GM21390 (cell line): ENCODE measurements at regions not wholly inside any gene's neighbourhood (a gene's known extent, or its start where the extent isn't known, plus 50 kb on each side); places are given as distances from the start of the nearest gene placed in this dataset.
"Not testable (repeated sequence)": the region's sequence is repeated elsewhere in the genome, so short reads cannot be mapped to it uniquely, and the experiment has no call there.

ENCODE experiments used
- ATAC-seq: cut with Tn5 transposase; IDR thresholded peaks from one replicate; pipeline ENCODE4 v1.9.1; 2021; ENCODE audit not compliant: unreplicated experiment

DNA sequence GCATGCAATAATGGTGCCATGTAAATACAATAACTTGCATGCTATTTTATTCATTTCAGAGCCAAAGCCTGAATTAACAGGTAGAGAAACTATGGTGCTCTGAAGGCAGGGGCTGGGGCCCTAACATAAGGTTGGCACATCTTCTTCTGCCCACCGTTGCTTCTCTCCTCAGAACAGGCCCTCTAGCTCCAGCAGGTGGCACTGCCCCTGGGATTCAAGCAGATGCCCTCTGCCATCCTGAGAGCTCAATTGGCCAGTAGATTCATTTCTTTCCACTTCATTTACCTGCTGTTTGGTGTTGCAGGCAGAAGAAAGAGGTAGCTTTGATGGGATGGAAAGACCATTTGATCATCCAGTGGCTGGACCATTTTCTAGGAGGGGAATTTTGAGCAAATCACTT lies 130.5 kb downstream of the FOXB1 start:
- no peak for ATAC-seq

DNA sequence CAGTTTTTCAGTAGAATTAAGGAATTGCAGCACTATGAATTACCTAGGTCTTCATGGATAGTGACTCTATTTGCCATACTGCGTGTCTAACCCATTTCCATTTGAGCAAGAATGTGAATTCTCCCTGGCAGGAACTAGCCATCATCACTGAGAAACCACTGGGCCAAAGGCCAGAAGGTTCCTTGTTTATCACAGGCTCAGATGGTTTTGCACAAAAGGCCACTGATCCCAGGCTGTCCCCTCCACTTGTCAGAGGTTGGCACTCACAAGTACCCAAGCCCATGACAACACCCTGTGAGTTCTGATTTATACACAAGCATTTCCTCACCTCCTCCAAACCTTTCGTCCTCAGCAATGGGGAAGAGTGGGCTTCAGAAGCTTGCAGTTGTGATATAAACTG lies 131.8 kb downstream of the FOXB1 start:
- ATAC-seq = no peak

DNA sequence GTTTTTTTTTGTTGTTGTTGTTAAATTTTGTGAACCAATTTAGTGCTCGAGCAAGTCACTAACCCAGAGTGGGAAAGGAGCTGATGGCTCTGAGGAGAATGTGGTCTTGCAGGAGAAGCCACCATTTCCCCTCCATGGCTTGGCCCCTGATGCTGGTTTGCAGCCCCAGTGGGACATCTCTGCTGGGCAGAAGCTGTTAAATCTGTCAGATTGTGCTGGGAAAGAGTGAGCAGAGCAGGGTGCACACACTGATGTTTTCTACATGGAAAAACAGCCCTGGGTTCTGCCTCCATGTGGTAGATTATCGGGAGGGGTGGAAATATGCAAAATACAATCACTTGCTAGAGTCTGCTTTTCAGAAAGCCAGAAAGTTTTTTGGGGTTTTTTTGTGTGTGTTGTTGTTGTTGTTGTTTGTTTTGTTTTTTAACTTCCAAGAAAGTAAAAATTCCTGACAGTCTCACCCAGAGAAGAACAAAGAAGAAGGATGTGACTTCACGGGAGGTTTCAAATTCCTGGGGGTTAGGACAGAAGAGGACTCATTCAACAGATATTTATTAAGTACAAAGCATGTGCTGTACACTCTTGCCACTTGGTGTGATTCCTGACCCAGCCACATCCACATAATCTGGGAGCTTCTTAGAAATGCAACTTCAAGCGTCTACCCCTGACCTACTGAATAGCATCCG lies 133.7 kb downstream of the FOXB1 start:
- no peak for ATAC-seq

DNA sequence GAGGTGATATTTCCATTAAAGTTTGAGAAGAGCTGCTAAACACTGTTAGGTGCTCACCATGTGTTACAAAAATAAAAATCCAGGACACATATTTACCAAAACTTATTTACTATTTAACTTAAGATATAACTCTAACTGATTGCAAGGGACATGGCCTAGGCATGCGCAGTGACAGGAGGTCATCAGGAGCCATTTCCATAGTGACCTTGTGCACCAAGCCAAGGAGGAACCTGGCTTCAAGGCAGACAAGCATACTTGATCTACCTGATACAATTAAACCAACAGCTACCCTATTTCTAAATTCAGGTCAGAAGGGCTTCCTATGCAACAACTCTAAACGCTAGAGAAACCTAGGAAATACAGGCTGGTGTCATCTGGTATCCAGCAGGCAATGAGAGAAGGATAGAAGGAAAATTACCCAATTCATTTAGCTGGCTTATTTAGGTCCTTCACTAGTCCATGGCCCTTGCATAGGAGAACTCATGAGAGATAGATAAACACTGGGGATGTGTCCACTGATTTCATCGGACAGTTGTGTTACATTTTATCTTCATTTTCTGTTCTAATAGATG lies 134.4 kb downstream of the FOXB1 start:
- no peak for ATAC-seq

DNA sequence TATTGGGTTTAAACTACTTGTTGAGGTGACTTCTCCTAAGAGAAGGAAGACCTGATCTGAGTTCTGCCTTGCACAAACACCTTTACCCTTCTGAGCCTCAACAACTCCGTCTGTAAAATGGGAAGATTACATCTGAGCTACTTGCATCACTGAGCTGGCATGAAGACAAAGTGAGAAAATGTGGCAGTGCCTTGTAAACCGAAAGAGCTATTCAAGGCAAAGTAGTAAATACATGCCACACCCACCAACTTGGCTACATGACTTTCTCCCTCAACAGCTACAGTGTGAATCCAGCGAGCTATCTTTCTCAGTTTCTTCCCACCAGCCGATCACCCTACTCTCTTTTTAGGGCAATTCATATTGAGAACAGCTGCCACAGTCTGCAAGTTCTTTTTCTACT lies 148.3 kb downstream of the FOXB1 start:
- no peak for ATAC-seq

DNA sequence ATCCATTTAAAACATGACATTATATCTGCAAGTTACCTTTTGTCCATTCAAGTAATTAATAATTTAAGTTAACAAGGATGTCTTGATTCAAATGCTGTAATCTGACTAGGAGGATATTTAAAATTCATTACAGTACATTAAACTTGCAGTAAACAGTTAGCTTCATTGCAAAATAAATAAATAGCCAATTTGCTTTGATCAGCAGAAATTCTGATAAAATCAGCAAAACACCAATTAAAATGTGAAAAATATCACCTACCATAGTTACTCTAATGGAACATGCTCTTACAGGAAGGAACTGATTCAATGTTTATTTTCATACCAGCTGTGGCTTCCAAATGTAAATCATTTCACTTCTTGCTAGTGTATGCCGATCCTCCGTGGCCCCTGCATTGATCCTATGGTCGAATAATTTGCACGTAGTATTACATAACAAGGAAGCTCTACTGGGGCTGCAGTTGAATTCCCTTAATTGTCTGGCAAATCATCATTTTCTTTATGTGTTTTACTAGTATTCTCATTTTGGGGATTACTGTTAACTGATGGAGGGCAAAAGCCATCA lies 150.7 kb downstream of the FOXB1 start:
- no peak for ATAC-seq

DNA sequence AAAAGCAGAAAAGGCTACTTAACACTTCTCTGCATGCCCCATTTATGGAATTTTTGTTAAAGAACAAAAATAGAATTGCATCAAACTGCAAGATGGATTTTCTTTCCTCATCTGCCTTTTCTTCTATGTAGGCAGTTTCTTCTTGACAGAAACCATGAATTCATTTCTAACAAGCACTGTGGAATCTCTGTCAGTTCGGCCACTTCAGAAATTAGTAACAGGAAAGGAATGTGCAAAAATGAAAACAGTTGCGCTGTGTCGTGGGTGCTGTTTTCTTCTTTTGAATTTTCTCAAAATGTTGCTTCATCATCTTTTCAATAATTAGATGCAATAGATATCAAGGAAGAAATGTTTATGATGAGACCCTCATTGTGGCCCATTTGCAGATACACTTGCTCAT lies 151.6 kb downstream of the FOXB1 start:
- ATAC-seq = no peak

DNA sequence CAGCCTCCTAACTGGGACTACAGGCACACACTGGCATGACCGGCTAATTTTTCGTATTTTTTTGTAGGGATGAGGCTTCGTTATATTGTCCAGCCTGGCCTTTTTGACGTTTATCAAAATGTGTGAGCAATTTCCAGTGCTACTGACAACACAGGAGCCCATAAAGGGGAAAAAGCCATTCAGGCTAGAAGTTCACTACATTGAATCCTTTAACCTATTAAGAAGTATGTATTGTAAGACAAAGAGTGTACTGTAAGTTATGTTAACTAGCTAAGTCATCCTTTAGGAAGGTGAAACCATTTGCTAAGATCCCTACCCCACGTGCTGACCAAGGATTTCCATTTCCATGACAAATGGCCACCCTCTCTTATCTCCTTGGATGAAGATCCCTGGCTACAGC lies 156.8 kb downstream of the FOXB1 start:
- no peak for ATAC-seq

DNA sequence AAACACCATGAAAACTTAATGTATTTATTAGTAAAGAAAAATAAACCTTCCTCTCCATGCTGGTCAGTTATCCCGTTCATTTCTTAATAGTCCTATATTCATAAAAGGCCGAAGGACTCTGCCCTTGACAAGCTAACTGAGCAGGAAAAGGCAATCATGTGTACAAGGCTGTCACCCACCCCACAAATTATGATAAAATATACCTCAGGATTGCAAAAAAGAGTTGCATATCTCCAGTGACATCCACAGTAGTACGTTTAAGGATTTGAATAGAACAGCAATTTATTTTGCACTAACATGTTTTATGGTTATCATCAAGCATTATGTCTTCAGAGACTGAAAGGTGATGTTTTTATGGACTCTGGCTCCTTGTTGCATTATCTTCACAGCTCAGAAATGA lies 157.6 kb downstream of the FOXB1 start:
- no peak for ATAC-seq

DNA sequence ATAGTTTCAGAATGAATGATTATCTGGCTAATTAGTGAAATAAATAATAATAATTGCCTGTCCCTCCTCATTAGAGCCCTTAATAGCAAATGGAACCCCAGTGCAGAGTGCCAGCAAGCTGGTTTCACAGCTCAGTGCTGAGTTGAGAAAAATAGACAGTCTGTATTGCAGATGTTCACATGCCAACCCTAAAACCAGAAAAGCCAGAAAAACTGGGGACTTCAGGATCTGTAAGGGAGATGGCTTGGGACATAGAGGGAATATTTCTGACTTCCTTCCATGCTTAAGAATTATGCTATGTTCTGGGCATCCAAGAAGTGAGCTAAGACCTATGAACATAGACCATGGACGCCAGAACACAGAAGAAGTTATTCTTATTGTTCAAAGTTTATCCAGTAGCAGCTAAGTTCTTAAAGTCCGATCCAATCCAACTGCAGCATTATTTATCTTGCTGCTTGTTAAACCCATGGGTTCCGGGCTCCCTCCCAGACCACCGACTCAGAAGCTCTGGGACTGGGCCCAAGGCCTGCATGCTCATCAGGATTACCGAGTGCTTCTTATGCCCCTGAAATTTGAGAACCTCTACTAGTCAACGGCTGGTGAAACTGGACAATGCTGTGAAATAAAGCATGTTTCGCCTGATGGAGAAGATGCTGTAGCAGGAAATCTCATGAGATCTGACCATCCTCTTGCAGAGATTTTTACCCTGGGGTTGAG lies 158.3 kb downstream of the FOXB1 start:
- ATAC-seq = no peak

DNA sequence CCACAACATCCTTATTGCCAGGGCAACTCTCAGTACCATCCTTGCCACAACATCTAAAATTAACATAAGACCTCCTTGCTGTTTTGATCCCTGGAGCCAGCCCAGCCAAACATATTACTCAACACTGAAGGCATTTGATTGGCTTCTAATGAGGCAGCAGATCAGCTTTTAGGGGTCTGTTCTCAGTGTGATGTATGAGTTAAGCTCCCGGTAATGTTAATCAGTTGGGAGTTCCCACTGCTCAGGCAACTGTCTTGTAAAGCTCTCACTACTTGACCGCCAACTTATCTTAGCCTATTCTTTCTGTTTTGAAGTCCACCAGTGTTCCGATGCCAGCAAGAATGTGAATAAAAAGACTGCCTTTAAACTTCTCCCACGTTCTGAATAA lies 158.9 kb downstream of the FOXB1 start:
- ATAC-seq = no peak

DNA sequence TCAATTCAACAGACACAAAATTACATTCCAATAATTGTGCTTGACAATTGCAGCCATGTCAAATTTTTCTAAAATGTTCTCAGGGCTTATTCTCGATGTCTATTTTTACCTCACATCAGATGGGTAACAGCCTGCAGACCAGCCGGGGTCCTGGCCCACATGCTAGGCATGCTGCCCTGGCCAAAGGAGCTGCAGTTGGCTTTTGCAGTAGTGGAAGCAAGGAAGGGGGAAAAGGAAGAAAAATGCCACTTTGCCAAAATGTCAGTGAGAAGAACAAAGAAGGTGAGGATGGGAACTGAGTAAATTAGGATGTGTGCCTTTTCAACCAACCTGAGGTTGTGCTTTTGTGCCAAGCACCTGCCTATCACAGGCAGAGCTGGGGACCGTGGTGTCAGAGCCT lies 161.0 kb downstream of the FOXB1 start:
- no peak for ATAC-seq

DNA sequence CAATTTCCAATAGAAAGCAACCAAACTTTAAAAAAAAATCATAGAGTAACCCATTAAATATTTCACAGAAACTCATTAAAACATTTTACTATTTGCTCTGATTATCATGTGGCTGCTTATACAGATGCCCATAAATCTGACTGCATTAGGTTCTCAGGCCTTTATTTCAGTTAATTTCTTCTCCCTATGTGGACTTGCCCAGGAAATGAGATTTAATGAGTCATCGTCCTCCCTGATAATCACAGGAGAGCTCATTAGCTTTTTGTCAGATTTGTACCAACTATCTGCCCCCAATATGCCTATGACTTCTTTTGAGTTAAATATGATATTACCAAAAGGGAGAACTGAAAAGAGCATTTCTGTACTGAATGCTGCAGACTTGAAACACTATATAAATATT lies 168.0 kb downstream of the FOXB1 start:
- ATAC-seq = no peak

DNA sequence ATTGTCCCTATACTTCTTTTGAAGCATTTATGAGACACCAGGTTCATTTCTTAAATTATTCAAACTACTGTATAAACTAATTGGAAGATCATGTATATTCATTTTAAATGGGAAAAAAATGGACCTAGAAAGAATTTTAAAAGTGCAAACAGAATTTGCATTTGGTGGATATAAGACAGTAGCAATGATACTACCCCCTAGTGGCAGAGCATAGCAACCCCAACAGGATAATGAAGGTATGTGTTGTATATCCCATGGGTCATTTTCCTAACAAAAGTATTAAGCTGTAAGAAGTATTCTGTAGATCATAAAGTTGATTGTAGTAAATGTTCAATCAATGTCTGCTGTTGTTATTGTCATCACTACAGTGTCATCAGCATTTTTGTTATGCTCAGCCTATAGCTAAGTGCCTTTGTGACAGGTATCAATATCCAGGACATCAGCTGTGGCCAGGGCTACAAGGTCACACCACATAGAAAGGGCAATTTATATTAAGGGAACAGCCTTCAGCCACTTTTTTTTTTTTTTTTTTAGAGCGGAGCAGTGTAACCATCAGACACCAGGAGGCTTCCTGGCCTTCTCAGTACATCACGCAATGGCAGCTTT lies 175.8 kb downstream of the FOXB1 start:
- ATAC-seq = no peak

DNA sequence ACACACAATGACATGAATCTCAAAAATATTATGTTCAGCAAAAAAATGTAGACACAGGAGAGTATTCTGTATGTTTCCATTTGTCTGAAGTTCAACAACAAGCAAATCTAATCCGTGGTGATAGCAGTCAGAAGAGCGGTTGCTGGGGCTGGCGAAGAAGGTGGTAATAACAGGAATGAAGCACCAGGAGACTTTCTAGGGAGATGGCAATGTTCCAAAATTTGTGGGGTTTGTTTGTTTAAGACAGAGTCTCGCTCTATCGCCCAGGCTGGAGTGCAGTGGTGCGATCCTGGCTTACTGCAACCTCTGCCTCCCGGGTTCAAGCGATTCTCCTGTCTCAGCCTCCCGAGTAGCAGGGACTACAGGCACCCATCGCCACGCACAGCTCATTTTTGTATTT lies 177.8 kb downstream of the FOXB1 start:
- ATAC-seq = not testable (repeated sequence)

DNA sequence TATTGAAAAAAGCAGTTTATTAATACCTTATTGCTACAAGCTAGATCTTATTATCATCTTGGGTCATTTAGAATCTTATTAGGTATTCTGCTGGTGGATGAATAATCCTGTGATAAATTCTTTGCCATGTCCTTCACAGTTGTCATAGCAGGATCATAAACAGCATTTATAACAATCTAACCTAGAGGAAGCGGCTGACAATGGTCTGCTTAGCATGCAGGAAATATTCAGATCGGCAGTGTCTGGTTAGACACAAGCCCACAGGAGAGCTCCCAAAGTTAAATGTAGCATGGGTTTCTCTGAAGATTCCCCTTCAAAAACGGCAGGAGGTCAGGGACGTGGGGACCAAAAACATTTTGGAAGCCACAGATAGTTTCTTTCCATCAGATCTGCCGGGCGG lies 179.3 kb downstream of the FOXB1 start:
- ATAC-seq = no peak

DNA sequence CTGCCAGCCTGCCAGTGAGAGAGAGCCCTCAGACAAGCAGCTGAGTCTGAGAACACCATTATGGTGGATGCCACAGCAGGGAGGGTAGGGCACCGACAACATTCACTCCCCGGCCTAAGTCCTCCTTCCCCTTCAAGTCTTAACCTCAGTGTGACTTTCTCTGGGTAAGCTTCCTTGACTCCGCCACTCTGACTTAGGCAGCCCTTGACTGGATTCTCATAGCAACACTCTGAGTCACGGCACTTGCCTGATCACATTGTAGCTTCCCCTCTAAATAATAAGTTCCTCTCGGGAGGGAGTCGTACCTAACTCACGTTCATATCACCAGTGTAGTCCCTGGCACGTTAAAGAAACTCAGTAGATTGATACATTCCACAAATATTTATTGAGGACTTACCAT lies 180.5 kb downstream of the FOXB1 start:
- no peak for ATAC-seq

DNA sequence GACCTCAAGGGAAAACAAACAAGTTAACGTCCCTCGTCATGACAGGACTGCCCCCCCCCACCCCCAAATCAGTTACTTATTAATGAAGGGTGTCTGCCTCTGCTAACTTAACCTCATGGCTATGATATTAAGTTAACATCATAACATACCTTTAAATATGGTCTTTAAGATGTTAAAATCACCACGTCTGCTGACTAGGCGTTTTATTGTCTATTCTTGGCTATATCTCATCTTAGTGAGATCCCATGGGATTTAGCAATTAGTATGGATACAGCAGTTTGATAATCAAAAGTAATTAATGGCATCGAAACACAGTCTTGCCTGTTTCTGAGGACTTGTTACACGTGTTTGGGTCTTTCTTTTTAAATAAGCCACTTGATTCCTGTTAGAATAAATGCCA lies 186.9 kb downstream of the FOXB1 start:
- ATAC-seq = no peak

DNA sequence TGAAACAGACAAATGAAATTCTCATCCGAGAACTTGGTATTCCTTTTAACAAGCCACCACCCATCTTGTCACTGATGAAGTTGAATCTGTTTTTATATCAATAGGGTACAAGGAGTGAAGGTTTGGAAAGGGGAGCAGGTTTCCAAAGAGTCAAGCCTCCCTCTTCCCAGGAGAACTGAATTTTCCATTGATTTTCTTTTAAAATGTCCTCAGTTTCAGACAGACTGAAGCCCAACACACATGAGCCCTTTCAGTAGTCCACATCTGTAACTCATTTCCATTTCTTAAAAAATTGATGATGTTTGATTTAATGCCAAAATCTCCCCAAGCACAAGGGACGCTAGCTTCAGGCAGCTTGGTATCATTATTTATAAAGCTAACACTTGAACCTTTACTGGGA lies 187.7 kb downstream of the FOXB1 start:
- ATAC-seq = no peak

DNA sequence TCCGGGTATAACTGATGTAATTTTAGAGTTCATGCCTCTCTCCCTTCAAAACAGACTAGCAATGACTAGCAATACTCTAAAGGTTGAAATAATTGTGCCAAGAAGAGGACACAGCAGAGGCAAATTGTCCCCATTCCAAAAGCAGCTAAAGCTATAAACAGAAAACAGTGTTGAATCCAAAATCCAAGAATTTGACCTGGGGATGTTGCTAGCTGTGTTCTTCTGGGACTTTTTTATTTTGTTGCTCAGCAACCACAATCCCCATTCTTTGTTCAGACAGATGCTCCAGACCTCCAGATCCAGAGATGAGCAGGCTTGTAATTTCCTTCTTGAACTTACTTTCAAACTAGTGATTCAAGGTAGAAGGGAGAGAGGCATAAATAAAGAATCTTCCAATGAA lies 191.5 kb downstream of the FOXB1 start:
- no peak for ATAC-seq

DNA sequence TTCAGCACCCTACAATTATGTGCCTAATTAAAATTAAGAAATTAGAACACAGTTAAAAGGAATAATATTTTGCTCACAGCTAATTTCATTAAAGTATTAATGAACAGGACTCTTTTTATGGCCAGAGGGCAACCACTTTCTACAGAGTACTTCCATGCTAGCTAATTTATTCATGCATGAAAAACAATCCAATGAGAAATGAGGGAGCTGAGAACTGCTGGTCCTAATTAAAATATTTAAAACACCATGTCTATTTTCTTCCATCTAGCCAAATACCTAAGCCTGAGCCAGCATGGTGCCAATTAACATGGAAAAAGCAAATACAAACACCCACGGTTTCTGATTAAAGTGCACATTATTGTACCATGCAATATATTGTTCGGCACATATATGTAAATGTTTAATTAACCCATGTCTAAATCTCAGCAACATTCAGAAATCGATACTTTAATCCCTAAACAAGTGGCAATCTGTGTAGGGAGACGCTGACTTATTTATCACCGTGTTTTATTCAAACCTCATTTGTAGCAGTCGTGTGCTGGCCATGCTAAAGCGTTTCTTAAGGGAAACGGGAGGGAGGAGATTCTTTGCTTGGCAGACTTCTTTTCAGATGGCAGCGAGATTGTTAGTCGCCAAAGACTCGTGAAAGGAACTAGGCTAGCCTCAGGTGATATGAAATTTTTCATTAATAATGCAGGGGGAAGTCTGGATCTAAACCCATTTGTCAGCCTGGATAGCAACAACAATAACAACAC lies 193.5 kb downstream of the ANXA2 start:
- no peak for ATAC-seq
